ENCODE measurements at regions not wholly inside any gene's neighbourhood (a gene's known extent, or its start where the extent isn't known, plus 50 kb on each side); places are given as distances from the start of the nearest gene placed in this dataset.

GRCh38 chrY:7334449-7334848 is 422.9 kb upstream of the AMELY start:
- no peak for TF ChIP-seq CTCF (IDR thresholded peaks at IDR 0.05)
- no peak for TF ChIP-seq POLR2A (IDR thresholded peaks at IDR 0.05)
